ENCODE measurements at regions not wholly inside any gene's neighbourhood (a gene's known extent, or its start where the extent isn't known, plus 50 kb on each side); places are given as distances from the start of the nearest gene placed in this dataset.
A peak's percentile ranks its signal among the peaks of the same experiment; 100 is the strongest.

- Histone ChIP-seq H3K27me3 (ENCODE audit: insufficient read depth, low read depth, severe bottlenecking) (no peaks in the 10 kb centered on the region), H3K27ac (no peak overlapping the region), H3K9me3 (ENCODE audit: severe bottlenecking) (no peaks in the 10 kb centered on the region), H3K4me3 (ENCODE audit: low read depth, low read length) (no peak overlapping the region), H3K36me3 (no peaks in the 10 kb centered on the region)
- TF ChIP-seq CTCF (IDR thresholded peaks at IDR 0.05; ENCODE audit: low read depth, low read length): no peak
- DNase-seq: no peak
Observed at GRCh38 chr4:63529581-63530337, 879.5 kb downstream of the TECRL start.

- Histone ChIP-seq H3K36me3 (no peaks in the 10 kb centered on the region), H3K9me3 (ENCODE audit: severe bottlenecking) (no peaks in the 10 kb centered on the region), H3K4me3 (ENCODE audit: low read depth, low read length) (no peak overlapping the region), H3K27me3 (ENCODE audit: insufficient read depth, low read depth, severe bottlenecking) (no peaks in the 10 kb centered on the region), H3K27ac (no peak overlapping the region)
- TF ChIP-seq CTCF (IDR thresholded peaks at IDR 0.05; ENCODE audit: low read depth, low read length): no peak
- no peak for DNase-seq
Observed at GRCh38 chr4:63528256-63528991, 880.8 kb downstream of the TECRL start.

- no peak overlapping the region for H3K27ac ChIP-seq
- no peaks in the 10 kb centered on the region for H3K36me3 ChIP-seq
- no peaks in the 10 kb centered on the region for H3K9me3 ChIP-seq (ENCODE audit: severe bottlenecking)
- H3K4me3 ChIP-seq (ENCODE audit: low read depth, low read length): no peak overlapping the region
- TF ChIP-seq CTCF (IDR thresholded peaks at IDR 0.05; ENCODE audit: low read depth, low read length): no peak
- no peak for DNase-seq
- no peaks in the 10 kb centered on the region for H3K27me3 ChIP-seq (ENCODE audit: insufficient read depth, low read depth, severe bottlenecking)
Observed at GRCh38 chr4:63526251-63526650, 883.0 kb downstream of the TECRL start.

- Histone ChIP-seq H3K27me3 (ENCODE audit: insufficient read depth, low read depth, severe bottlenecking) (no peaks in the 10 kb centered on the region), H3K9me3 (ENCODE audit: severe bottlenecking) (no peaks in the 10 kb centered on the region), H3K36me3 (no peaks in the 10 kb centered on the region), H3K4me3 (ENCODE audit: low read depth, low read length) (no peak overlapping the region), H3K27ac (no peak overlapping the region)
- DNase-seq: no peak
- no peak for TF ChIP-seq CTCF (IDR thresholded peaks at IDR 0.05; ENCODE audit: low read depth, low read length)
Observed at GRCh38 chr4:63524764-63525163, 884.5 kb downstream of the TECRL start.

- H3K9me3 ChIP-seq (ENCODE audit: severe bottlenecking): no peaks in the 10 kb centered on the region
- H3K27ac ChIP-seq: no peak overlapping the region
- DNase-seq: peak; percentile 11
- no peaks in the 10 kb centered on the region for H3K27me3 ChIP-seq (ENCODE audit: insufficient read depth, low read depth, severe bottlenecking)
- H3K36me3 ChIP-seq: no peaks in the 10 kb centered on the region
- TF ChIP-seq CTCF (IDR thresholded peaks at IDR 0.05; ENCODE audit: low read depth, low read length): no peak
- H3K4me3 ChIP-seq (ENCODE audit: low read depth, low read length): no peak overlapping the region
Observed at GRCh38 chr4:63505714-63506460, 903.4 kb downstream of the TECRL start.
